Mucosa of gallbladder (tissue), 1 donor: ENCODE measurements at regions not wholly inside any gene's neighbourhood (a gene's known extent, or its start where the extent isn't known, plus 50 kb on each side); places are given as distances from the start of the nearest gene placed in this dataset.

Source experiments
- DNase-seq: peaks from one replicate; pipeline ENCODE4 v3.0.0-alpha.2; 2020; ENCODE audit warnings: low spot score
- donor health status: DM: no; HTN: no; CAD: no.

DNA sequence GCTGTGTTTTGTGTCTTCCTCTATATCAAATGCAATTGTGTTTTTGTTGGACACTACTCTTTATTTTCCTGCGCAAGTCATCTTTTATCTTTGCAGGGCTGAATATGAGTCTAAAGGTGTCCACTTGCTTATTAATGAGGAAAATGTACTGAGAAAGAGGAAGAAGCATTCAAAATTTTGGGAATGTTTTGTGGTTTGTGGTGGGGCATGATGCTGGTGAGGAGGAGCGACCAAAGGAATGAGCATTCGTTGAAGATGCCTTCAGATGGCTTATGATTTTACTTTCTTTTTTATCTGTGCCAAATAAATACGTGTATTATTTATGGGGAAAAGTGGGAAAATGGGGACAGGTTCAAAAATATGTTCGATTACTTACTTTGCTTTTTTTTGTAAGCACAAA is 63.9 kb upstream of the SMIM21 start:
- DNase-seq: no peak

DNA sequence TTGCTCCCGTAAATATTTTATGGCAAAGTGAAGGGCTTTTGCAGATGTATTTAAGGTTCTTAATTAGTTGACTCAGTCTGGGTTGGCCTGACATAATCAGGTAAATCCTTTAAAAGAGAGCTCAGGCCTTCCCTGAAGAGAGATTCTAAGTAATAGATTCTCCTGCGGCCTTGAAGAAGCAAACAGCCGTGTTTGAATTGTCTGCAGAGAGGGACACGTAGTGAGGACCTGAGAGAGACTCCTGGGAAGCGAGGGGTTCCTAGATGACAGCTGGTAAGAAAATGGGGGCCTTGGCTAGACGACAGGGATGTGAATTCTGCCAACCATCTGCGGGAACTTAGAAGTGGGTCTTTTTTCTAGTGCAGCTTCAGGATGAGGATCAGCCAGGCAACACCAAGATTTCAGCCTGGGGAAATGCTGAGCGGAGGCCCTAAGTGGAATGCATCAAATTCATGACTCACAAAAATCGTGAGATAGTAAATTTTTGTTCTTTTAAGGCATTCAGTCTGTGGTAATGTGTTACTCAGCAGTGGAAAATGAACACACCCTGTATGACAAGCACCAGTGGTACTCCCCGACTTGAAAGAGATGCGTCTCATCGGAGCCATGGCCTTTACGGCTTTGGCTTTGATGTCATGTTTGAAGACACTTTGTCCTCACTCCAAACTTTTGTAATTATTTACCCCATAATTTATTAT is 62.1 kb upstream of the SMIM21 start:
- no peak for DNase-seq

DNA sequence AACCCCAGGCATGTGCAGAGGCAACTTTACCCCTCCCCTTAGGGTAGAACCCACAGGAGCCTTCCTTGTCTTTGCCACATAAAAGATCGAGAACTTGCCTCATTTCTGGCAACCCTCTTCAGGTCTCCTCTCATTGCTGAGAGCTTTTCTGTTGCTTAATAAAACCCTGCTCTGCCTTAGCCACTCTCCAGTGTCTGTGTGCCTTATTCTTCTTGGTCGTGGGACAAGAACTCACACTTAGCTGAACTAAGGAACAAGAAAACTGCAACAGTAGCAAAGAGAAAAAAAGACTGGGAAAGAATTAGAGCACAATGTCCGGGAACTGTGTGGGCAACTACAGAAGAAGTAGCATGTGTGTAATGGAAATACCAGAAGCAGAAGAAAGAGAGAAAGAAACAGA is 56.2 kb upstream of the SMIM21 start:
- DNase-seq: no peak

DNA sequence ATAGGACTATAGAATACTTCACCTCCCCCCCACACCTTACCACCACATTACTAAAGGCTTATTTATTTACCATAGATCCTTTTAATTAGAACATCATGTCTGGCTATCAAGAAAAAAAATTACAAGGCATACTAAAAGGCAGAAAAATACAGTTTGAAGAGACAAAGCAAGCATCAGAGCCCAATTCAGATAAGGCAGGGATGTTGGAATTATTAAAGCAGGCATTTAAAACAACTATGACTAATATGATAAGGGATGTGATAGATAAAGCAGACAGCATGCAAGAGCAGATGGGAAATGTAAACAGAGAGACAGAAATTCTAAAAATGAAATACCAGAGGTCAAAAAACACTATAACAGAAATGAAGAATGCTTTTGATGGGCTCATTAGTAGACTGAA is 55.4 kb upstream of the SMIM21 start:
- no peak for DNase-seq

DNA sequence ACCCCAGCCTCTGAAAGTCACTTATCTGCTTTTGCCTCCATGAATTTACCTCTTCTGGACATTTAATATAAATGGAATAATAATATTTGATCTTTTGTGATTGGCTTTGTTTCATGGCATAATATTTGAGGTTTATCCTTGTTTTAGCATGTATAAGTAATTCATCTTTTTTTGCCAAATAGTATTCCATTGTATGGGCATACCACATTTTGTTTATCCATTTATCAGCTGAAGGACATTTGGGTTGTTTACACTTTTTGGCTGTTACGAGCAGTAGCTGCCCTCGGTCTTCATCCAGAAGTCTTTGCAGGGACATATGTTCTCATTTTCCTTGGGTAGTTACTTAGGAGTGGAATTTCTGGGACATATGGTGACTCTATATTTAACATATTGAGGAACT is 53.0 kb upstream of the SMIM21 start:
- DNase-seq: no peak

DNA sequence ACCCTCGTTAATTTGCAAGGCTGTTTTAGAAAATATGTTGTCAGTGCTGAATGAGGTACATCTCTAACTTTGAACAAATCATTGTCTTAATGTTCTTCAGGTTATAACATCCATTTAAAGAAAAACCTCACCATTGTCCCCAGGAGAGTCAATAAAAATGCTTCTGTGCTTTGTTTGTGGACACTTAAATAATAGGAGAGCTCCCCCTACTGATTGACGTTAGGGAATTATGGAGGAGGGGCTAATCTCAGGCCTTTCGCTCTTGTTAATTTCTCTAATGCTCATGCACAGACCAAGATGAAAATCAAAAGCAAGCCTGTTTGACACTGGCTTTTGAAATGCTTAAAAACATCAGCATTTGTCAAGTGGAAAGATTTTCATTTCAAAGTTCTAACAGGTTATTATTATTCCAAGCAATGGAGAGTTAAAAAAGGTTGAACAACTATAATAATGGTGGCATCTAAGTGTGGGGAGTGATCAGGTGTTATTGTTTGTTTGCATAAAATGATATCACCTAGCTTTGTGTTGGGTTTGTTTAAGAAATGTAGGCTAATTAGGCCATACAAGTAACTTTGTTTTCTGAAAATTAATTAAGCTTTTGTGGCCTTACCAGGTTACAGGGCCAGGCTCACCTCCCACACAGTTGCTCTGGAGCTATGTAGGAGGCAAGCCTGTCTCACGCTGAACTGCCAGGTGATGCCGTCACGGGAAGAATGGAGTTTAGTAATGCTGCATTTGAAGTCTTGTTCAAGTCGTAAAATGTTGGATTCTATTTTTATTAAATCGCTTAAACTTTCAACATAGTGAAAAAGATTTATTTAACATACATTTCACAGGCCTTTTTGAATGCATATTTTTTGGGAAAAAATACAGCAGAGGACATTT is 51.7 kb upstream of the SMIM21 start:
- DNase-seq: no peak

DNA sequence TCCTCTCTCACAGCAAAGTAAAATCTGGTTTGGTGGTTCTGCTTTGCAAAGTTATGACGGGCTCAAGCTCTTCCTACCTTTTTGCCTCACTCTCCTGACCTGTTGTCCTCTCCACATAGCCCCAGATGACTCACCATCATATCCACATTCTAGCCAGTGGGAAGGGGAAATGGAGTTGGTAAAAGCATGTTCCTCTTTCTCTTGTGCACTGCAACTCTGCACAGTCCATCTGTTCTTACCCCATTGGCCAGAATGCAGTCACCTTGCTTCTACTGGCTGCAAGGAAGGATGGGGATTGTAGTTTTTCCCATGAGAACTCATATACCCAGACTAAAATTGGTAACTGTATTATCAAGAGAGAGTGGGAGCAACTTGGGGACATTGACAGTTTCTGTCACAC is 50.4 kb upstream of the SMIM21 start:
- no peak for DNase-seq
